Small intestine (tissue), 7 donors: ENCODE measurements at regions not wholly inside any gene's neighbourhood (a gene's known extent, or its start where the extent isn't known, plus 50 kb on each side); places are given as distances from the start of the nearest gene placed in this dataset.
A peak's percentile ranks its signal among the peaks of the same experiment; 100 is the strongest.

ENCODE experiments used
- DNase-seq, 2 donors: peaks; one replicate each; pipeline versions ENCODE4 v3.0.0 to v3.0.0-alpha.2; 2013
- FAIRE-seq: peaks from 2 replicates; lab custom pipeline; 2012; peaks lifted over from hg19 to GRCh38; lab: Jason Lieb, UNC
- H3K27ac ChIP-seq, 3 donors: one replicate each; pipeline ENCODE4 v1.5.1; 2013; ENCODE audit warnings: low read length in 2 of 3, mild to moderate bottlenecking in 2 of 3, control low read depth in 1 of 3, inconsistent platforms in 1 of 3, low read depth in 1 of 3, moderate library complexity in 1 of 3
- H3K27me3 ChIP-seq, 3 donors: one replicate each; pipeline ENCODE4 v1.6.1; 2013; ENCODE audit warnings: low read length in 3 of 3, inconsistent platforms in 1 of 3; ENCODE audit not compliant: control insufficient read depth in 3 of 3, insufficient read depth in 3 of 3
- H3K36me3 ChIP-seq, 3 donors: one replicate each; pipeline ENCODE4 v1.6.1; 2013; ENCODE audit warnings: low read length in 3 of 3, inconsistent platforms in 1 of 3, low read depth in 1 of 3, mild to moderate bottlenecking in 1 of 3, moderate library complexity in 1 of 3; ENCODE audit not compliant: control insufficient read depth in 3 of 3, insufficient read depth in 2 of 3
- H3K4me1 ChIP-seq, 3 donors: one replicate each; pipeline ENCODE4 v1.6.1; 2013; ENCODE audit warnings: low read length in 2 of 3, inconsistent platforms in 1 of 3, low read depth in 1 of 3, mild to moderate bottlenecking in 1 of 3, moderate library complexity in 1 of 3; ENCODE audit not compliant: control insufficient read depth in 3 of 3, insufficient read depth in 2 of 3
- H3K4me3 ChIP-seq, 3 donors: one replicate each; pipeline ENCODE4 v1.5.1; 2013; ENCODE audit warnings: low read length in 3 of 3, control low read depth in 1 of 3, inconsistent platforms in 1 of 3, low read depth in 1 of 3, mild to moderate bottlenecking in 1 of 3, moderate library complexity in 1 of 3
- H3K9me3 ChIP-seq, 2 donors: one replicate each; pipeline ENCODE4 v1.6.1; 2013; ENCODE audit warnings: low read depth in 1 of 2, low read length in 1 of 2; ENCODE audit not compliant: control insufficient read depth in 2 of 2, insufficient read depth in 1 of 2
- WGBS, 3 donors: extraction: QIAGEN DNeasy Blood & Tissue Kit; methylation state at CpG; one replicate each; pipeline ENCODE4 v1.1.7; 2013; 5-methylcytosine and 5-hydroxymethylcytosine counted together
- donor health status: healthy with polysubstance abuse.
- donor health status: control.
- donor health status: control.
- donor health status: Bipolar disorder and iron deficiency.
- donor health status: healthy.

- no peaks in the 10 kb centered on the region for H3K4me1 ChIP-seq
- no peaks in the 10 kb centered on the region for H3K9me3 ChIP-seq
- no peak for FAIRE-seq
- H3K36me3 ChIP-seq = no peaks in the 10 kb centered on the region
- H3K27ac ChIP-seq = no peak overlapping the region
- DNase-seq = peak in 1 of 2 donors; percentile 4
- no peak overlapping the region for H3K4me3 ChIP-seq
- no peaks in the 10 kb centered on the region for H3K27me3 ChIP-seq
Observed at GRCh38 chr6:77535172-77535571, 71.9 kb upstream of the HTR1B start.

GRCh38 chr6:77536701-77537100 is 73.4 kb upstream of the HTR1B start:
- no peak overlapping the region for H3K4me3 ChIP-seq
- H3K27ac ChIP-seq = no peak overlapping the region
- no peaks in the 10 kb centered on the region for H3K4me1 ChIP-seq
- no peaks in the 10 kb centered on the region for H3K27me3 ChIP-seq
- no peak for FAIRE-seq
- WGBS, 3 donors = 75 to 81% (median 78%) methylated on average over 7 of the region's 7 CpGs
- no peaks in the 10 kb centered on the region for H3K36me3 ChIP-seq
- no peak for DNase-seq
- no peaks in the 10 kb centered on the region for H3K9me3 ChIP-seq

GRCh38 chr6:77543601-77544000 is 80.3 kb upstream of the HTR1B start:
- H3K4me1 ChIP-seq = no peaks in the 10 kb centered on the region
- no peaks in the 10 kb centered on the region for H3K27me3 ChIP-seq
- no peak overlapping the region for H3K4me3 ChIP-seq
- DNase-seq (no peak), FAIRE-seq (no peak)
- 79 to 92% (median 88%) methylated on average over 4 of the region's 4 CpGs for WGBS, 3 donors
- no peak overlapping the region for H3K27ac ChIP-seq
- H3K36me3 ChIP-seq = no peaks in the 10 kb centered on the region
- H3K9me3 ChIP-seq = no peaks in the 10 kb centered on the region

- Histone ChIP-seq H3K9me3 (no peaks in the 10 kb centered on the region), H3K4me1 (no peaks in the 10 kb centered on the region), H3K27ac (no peak overlapping the region), H3K36me3 (no peaks in the 10 kb centered on the region), H3K27me3 (no peaks in the 10 kb centered on the region), H3K4me3 (no peak overlapping the region)
- WGBS, 3 donors = 64 to 70% (median 70%) methylated on average over 3 of the region's 3 CpGs
- no peak for DNase-seq
- FAIRE-seq = no peak
Observed at GRCh38 chr6:77548190-77548589, 84.9 kb upstream of the HTR1B start.

GRCh38 chr6:77548662-77549366 is 85.5 kb upstream of the HTR1B start:
- Histone ChIP-seq H3K27ac (no peak overlapping the region), H3K36me3 (no peaks in the 10 kb centered on the region), H3K27me3 (no peaks in the 10 kb centered on the region), H3K4me3 (no peak overlapping the region), H3K4me1 (no peaks in the 10 kb centered on the region), H3K9me3 (no peaks in the 10 kb centered on the region)
- FAIRE-seq (no peak), DNase-seq (no peak)
- WGBS, 3 donors = 75 to 81% (median 76%) methylated on average over 6 of the region's 6 CpGs

DNA sequence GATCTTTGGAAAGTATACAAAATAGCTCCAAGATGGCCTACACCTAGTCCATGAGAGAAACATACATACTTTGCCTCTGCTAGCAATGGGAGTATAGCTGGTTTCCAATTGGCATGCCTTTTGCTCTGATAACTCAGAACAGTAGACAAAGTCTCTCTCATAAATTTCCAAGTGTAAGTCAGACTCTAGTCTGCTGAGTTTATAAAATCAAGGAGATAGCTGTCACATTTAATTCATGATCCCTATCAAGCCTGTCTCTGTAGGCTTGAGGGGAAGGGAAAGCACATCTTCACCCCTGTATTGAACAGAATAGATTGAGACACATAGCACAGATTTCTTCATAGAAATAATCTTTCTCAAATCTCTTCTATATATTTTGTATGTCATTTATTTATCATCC is 87.8 kb upstream of the HTR1B start:
- Histone ChIP-seq H3K4me1 (no peaks in the 10 kb centered on the region), H3K27ac (no peak overlapping the region), H3K27me3 (no peaks in the 10 kb centered on the region), H3K9me3 (no peaks in the 10 kb centered on the region), H3K4me3 (no peak overlapping the region), H3K36me3 (no peaks in the 10 kb centered on the region)
- DNase-seq (no peak), FAIRE-seq (no peak)

DNA sequence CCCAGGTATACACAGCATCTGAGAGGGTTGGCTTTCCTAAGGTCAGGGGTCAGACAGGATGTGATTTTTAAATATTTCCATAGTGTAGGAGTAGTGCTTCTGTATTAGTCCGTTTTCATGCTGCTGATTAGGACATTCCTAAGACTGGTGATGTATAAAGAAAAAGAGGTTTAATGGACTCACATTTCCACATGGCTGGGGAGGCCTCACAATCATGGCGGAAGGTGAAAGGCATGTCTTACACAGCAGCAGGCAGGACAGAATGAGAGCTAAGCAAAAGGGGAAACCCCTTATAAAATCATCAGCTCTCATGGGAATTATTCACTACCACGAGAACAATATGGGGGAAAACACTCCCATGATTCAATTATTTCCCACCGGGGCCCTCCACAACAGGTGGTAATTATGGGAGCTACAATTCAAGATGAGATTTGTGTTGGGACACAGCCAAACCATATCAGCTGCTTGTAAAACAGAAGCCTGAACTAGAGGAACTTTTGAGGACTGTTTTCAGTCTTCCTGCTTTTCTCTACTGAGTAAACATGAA is 91.0 kb upstream of the MEI4 start:
- Histone ChIP-seq H3K9me3 (no peaks in the 10 kb centered on the region), H3K27me3 (no peaks in the 10 kb centered on the region), H3K27ac (no peak overlapping the region), H3K4me1 (no peaks in the 10 kb centered on the region), H3K36me3 (no peaks in the 10 kb centered on the region), H3K4me3 (no peak overlapping the region)
- DNase-seq = no peak
- 43 to 47% (median 47%) methylated on average over 4 of the region's 4 CpGs for whole genome bisulfite sequencing, 3 donors
- FAIRE-seq = no peak

DNA sequence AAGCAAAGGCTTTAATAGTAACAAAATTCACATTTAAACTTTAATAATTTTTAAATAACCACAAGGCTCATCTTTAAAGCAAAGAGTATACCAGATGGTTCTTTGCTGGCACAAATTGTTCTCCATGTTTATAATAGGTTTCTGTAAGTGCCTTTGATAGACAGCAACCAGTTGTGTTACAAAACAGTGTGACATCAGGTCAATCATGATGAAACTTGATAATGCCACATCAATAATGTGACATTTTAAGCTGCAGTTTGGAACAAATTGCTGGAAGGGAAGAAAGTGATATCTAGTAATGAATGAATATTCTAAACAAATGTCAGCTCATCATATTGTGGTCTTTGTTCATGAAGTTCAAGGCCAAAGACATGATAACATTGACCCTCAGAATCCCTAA is 87.5 kb upstream of the MEI4 start:
- Histone ChIP-seq H3K27me3 (no peaks in the 10 kb centered on the region), H3K4me1 (no peaks in the 10 kb centered on the region), H3K9me3 (no peaks in the 10 kb centered on the region), H3K36me3 (no peaks in the 10 kb centered on the region), H3K27ac (no peak overlapping the region), H3K4me3 (no peak overlapping the region)
- FAIRE-seq = no peak
- no peak for DNase-seq

DNA sequence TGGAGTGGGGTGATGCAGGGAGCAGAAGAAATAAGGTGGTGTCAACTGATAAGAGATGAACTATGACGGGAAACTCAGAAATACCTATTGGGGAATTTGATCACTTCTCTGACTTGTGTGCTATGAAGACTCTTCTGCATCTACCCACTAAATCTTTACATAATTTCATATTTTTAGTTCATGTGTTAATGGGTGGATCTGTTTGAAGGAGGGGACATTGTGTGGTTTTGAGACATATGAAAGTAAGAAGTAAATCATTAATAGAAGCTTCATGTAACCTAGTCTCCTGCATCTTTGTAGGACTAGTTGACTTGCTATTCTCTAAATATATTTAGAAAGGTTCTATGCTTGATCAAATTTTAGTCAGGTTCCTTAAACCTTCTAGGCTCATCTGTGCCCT is 86.6 kb upstream of the MEI4 start:
- no peak overlapping the region for H3K27ac ChIP-seq
- H3K36me3 ChIP-seq = no peaks in the 10 kb centered on the region
- H3K4me1 ChIP-seq = no peaks in the 10 kb centered on the region
- no peak for DNase-seq
- no peak overlapping the region for H3K4me3 ChIP-seq
- no peaks in the 10 kb centered on the region for H3K9me3 ChIP-seq
- FAIRE-seq = no peak
- 67 to 92% (median 88%) methylated on average over 1 of the region's 1 CpG for WGBS, 3 donors
- H3K27me3 ChIP-seq = no peaks in the 10 kb centered on the region
